ENCODE measurements at regions not wholly inside any gene's neighbourhood (a gene's known extent, or its start where the extent isn't known, plus 50 kb on each side); places are given as distances from the start of the nearest gene placed in this dataset.
"Not testable (repeated sequence)": the region's sequence is repeated elsewhere in the genome, so short reads cannot be mapped to it uniquely, and the experiment has no call there.

- ATAC-seq: no peak
- intact Hi-C loops (cut with DNase I): no loop called here
- no peak overlapping the region for H3K4me3 ChIP-seq
- no peak for DNase-seq
- H3K4me1 ChIP-seq: peaks cover 0 to 8% (median 0%) of the 10 kb centered on the region in 9 donors
- H3K36me3 ChIP-seq: no peaks in the 10 kb centered on the region
- H3K27ac ChIP-seq: no peak overlapping the region
- peaks cover 0 to 8% (median 0%) of the 10 kb centered on the region in 11 donors for H3K9me3 ChIP-seq
- WGBS, 2 donors: 93 to 94% methylated on average over 6 of the region's 6 CpGs
- H3K27me3 ChIP-seq: no peaks in the 10 kb centered on the region
- TF ChIP-seq CTCF (IDR thresholded peaks at IDR 0.05): no peak
These were observed 70.6 kb upstream of the PHLPP1 start for GRCh38 chr18:62644773-62645172.

GRCh38 chr18:62647179-62647578 lies 68.2 kb upstream of the PHLPP1 start:
- Histone ChIP-seq H3K36me3 (no peaks in the 10 kb centered on the region), H3K9me3 (peaks cover 0 to 8% (median 0%) of the 10 kb centered on the region in 11 donors), H3K4me3 (no peak overlapping the region), H3K27me3 (no peaks in the 10 kb centered on the region), H3K4me1 (peaks cover 0 to 8% (median 0%) of the 10 kb centered on the region in 9 donors), H3K27ac (no peak overlapping the region)
- no peak for TF ChIP-seq CTCF (IDR thresholded peaks at IDR 0.05)
- ATAC-seq (no peak), DNase-seq (no peak)
- WGBS, 2 donors: 85 to 91% methylated on average over 2 of the region's 2 CpGs
- intact Hi-C loops (cut with DNase I): no loop called here

- DNase-seq (no peak), ATAC-seq (no peak)
- no peak overlapping the region for H3K27ac ChIP-seq
- no peaks in the 10 kb centered on the region for H3K27me3 ChIP-seq
- no peaks in the 10 kb centered on the region for H3K36me3 ChIP-seq
- WGBS, 2 donors: 64 to 75% methylated on average over 6 of the region's 6 CpGs
- H3K4me3 ChIP-seq: no peak overlapping the region
- no peak for TF ChIP-seq CTCF (IDR thresholded peaks at IDR 0.05)
- peaks cover 0 to 8% (median 0%) of the 10 kb centered on the region in 11 donors for H3K9me3 ChIP-seq
- H3K4me1 ChIP-seq: peaks cover 0 to 5% (median 0%) of the 10 kb centered on the region in 9 donors
- intact Hi-C loops (cut with DNase I): no loop called here
These were observed 67.2 kb upstream of the PHLPP1 start for GRCh38 chr18:62648045-62648678.

GRCh38 chr18:62651276-62652056 lies 63.9 kb upstream of the PHLPP1 start:
- TF ChIP-seq CTCF (IDR thresholded peaks at IDR 0.05): no peak
- H3K4me3 ChIP-seq: peak overlapping the region in 2 of 10 donors; percentile 2 to 7
- no peak for ATAC-seq
- no peak overlapping the region for H3K27ac ChIP-seq
- intact Hi-C loops (cut with DNase I): loop anchor here in 1 of 10 donors (10.0 kb wide), 1 partner anchor 47 kb away; no protein-coding TSS in a partner anchor
- WGBS, 2 donors: 74 to 79% methylated on average over 7 of the region's 7 CpGs
- peaks cover 0 to 12% (median 0%) of the 10 kb centered on the region in 9 donors for H3K4me1 ChIP-seq
- H3K36me3 ChIP-seq: no peaks in the 10 kb centered on the region
- DNase-seq: no peak
- H3K27me3 ChIP-seq: no peaks in the 10 kb centered on the region
- no peaks in the 10 kb centered on the region for H3K9me3 ChIP-seq

GRCh38 chr18:62652057-62652629 lies 63.2 kb upstream of the PHLPP1 start:
- peak overlapping the region in 1 of 10 donors; percentile 7 for H3K4me3 ChIP-seq

More at GRCh38 chr18:62652057-62652629, 63.2 kb upstream of the PHLPP1 start:
- 77 to 85% methylated on average over 15 of the region's 15 CpGs for WGBS, 2 donors
- H3K27me3 ChIP-seq, H3K27ac ChIP-seq, DNase-seq, H3K9me3 ChIP-seq, H3K36me3 ChIP-seq: not testable (repeated sequence)
- ATAC-seq: peak in 1 of 8 donors; percentile 29
- peaks cover 0 to 12% (median 0%) of the 10 kb centered on the region in 9 donors for H3K4me1 ChIP-seq
- intact Hi-C loops (cut with DNase I): loop anchor here in 1 of 10 donors (10.0 kb wide), 1 partner anchor 47 kb away; no protein-coding TSS in a partner anchor

All from heart right ventricle (tissue), 16 donors.